Pons (tissue), 1 donor: ENCODE measurements at regions not wholly inside any gene's neighbourhood (a gene's known extent, or its start where the extent isn't known, plus 50 kb on each side); places are given as distances from the start of the nearest gene placed in this dataset.

Source experiments
- DNase-seq: peaks from one replicate; pipeline ENCODE4 v3.0.0-alpha.2; 2016; ENCODE audit warnings: low spot score

DNA sequence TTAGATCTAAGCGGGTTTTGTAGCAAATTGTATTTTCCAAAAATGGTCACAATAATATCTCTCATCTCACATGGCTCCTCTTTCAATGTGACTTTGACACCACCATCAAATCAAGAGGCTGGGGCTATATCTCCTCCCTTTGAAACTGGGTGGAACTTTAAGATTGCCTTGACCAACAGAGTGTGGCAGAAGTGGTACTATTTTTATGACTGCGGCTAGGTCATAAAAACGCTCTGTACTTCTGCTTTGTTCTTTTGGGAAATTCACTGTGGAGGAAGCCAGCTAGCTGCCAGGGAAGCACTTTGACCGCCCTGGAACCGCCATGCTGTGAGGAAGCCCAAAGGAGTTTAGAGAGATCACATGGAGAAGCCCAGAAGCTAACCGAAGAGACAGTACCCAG, 50.7 kb upstream of the ACOT11 start:
- DNase-seq = no peak

DNA sequence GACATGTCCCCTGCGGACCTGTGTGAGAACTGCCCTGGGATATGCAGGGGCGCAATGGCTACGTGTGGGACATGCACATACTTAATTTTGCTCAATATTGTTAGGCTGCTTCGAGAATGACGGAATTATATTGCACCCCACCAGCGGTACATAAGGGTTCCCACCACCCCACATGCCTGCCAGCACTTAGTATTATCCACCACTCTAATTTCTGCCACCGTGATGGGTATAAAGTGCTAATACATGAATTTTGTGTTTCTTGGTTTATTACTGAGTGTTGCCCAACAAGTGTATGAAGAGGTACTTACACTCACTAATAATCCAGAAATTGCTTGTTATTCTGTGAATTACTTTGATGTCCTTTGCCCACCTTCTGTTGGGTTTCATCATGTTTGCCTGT, 52.1 kb upstream of the ACOT11 start:
- DNase-seq = no peak

DNA sequence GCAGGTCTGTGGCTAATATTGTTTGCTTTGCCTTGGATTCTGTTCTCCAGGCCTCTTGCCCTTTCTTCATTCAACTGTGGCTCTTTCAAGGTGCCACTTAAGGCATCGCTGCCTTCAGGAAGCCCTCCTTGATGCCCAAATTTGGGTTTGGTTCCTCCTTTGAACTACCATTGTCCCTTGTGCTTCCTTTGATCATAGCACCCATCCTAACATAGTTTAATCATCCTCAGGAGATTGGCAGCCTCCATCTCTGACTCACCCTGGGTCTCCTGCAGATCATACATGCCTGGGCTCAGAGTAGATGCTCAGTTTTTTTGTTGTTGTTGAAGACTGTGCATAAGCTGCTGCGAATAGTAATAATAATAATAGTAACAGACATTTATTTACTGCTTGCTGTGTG, 54.4 kb upstream of the ACOT11 start:
- DNase-seq = no peak

DNA sequence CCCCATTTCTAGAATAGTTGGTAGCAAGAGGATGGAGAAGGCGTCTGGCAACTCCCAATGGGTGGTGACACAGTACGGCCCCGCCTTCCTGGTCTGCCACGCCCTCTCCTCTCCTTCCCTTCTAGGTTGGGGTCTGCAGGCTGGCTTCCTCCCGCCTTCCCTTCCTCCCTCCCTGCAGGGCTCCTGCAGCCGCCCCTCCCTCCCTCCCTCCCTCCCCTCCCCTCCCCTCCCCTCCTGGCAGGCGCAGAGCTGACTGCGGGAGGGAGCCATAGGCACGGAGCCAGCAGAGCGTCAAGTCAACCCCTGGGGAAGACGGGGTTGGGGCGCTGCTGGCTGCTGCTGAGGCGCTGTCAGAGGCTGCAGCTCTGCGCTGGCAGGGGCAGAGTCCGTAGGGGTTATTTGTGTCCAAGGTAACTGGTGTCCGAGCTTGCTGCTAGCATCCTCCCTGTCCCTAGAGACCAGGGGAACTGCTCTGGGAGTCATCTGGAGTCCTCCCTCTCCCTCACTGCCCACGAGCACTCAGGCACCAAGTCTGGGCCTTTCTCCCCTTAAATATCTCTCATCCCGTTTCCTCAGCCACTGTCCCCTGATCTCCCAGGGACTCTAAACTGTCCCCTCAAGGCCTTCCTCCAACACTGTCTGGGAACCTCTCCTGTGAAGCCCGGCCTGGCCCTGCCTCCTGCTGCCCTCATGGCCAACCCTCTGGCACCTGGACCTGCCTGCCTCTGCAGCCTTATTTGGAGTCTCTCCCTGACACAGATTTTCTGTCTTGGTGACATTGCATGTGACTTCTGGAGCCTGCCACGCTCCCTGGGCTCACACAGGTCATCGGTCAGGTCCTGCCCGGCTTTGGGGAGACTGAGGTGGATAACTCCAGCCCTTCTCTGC, 57.4 kb upstream of the ACOT11 start:
- DNase-seq = no peak

DNA sequence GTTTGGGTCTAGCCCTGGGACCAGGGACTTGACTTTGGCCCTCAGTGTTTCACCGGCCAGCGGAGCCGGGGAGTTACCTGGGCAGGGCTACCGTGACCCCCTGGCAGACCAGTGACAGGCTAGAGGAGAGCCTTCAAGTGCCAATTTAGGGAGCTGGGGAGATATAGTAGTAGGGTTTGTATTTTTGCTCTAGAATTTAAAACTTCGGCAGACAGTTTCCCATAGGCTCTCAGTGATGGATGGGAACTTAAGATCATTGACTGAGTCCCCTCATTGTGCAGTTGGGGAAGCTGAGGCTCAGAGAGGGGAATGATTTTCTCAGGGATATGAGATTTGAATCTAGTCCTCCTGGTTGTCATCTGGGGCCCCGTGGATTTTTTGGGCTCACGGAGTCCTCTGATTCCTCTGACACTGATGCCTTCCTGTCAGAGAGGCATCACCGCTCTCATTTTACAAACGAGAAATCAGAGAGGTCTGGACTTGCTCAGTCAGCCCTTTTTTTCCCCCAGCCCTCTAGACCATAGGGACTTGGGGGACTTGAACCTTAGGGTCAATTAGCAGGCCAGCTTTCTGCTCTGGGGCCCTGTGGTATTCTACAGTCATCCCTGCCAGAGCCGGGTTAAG, 58.3 kb upstream of the ACOT11 start:
- no peak for DNase-seq

DNA sequence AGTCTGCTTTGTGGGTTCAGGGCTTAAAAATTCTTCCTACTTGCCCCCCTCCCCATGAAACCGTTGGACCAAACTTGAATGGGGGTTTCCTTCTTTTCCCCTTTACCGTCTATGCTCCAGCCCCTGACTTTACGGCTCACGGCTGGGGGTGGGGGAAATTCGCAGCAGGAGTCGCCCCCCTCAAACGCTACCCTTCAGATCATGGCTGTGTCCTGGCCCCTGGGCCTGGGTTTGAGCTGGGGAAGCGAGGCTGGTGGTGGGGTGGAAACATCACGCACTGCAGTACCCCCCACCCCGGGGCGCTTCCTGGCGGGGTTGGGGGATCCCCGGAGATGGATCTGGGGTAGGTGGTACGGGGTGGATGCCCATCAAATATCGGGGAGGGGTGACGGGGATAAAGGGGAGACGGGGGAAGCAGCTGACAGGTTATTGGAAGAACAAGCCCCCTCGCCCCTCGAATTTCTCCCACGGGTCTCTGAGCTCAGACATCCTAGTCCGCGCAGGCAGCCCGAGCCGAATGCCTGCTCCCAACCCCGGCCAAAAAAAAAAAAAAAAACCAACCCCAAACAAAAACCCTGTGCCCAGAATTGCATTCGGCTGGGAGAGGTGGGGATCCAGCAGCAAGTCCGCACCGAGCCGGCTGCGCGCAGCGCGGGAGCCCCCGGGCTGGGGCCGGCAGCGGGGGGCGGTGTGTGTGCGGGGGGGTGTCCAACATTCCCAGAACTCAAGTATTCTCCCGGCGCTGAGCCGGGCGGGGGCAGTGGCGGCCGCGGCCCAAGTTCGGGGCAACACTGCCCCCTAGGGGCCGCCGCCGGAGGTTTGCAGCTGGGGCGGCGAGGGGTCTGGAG, 59.0 kb upstream of the ACOT11 start:
- peak; percentile 78 for DNase-seq

DNA sequence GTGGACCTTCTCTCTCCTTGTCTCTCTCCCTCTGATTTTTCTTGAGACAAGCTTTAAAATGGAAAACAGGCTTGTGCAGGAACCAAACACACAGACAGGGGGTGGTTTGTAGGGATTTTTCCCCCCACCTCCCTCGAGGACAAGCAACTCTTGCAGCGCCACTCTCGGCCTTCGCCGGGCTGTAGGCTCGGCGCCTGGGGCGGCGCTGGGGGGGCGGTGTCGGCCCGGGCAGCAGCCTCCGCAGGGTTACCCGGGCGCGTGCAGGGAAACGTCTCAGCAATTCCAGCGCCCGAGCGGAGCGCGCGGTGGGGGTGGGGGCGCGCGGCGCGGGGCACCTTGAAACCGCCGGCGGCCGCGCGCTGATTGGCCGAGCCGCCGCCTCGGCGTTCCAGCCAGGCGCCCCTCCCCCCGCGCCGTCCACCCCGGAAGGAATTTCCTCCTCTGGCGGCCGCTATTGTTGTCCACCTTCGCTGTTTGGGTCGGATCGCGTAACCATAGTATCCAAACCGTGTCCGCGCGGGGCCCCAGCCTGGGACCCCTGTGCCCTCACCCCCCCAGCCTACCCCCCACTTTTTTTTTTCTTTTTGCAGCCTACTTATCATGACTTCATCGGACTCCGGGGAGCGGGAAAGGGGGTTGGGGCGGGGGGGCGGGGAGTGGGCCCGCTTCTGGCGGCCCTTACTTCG, 59.8 kb upstream of the ACOT11 start:
- peak; percentile 80 for DNase-seq

DNA sequence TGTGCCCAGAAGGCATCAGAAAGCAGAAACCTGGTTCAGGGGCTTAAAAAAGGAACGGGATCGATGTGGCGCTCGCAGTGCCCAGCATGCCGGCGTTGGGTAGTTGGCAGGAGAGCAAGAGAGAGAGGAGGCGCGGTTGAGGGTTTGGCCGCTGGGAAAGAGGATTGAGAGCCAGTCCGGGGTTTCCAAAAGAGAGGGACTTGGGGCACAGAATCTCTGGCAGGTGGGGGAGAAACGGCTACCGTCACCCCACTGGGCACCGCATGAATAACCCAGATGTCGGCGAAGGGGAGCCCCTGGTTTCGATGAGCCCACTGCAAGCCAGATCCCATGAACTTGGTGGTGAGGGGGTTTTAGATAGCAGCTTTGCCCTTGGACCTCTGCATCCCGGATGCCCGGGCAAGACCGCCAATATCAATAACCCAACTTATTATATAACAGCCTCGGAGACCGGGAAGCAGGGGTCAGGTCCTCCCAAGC, 60.4 kb upstream of the ACOT11 start:
- DNase-seq = no peak

DNA sequence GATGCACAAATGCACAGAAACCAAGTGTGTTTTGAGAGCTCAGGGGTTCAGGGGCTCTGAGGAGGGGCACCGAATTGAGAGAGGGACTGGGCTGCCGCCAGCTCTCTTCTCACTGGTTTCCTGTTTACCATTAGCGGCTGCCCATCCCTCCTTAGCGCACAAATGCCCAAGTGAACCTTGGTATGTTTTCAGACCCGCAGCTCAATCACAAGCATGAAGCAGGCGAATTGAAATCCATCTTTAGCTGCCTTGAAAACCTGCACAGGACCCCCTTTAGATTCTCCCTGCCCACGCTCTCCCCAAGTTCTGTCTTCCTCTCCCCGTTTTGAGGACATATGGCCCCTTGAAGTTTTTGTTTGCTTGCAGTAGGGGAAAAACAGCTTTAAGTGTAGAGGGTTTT, 61.1 kb upstream of the ACOT11 start:
- no peak for DNase-seq

DNA sequence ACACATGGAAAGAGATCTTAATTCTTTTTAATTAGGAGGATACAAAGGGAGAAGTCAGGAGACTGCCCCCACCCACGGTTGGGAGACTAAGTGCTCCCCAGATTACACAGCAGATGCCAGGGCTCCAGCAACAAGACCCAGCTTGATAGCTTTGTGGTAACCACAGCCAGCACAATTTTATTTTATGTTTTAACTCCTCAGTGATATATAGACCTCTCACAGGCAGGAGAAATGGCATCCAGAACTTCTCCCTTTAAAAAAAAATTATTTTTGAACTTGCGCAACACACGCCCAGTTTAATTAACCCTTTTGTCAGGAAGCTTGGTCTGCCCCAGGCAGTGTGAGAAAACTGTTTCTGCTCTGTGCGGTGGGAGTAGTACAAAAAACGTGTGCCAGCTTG, 62.6 kb upstream of the ACOT11 start:
- DNase-seq = no peak

DNA sequence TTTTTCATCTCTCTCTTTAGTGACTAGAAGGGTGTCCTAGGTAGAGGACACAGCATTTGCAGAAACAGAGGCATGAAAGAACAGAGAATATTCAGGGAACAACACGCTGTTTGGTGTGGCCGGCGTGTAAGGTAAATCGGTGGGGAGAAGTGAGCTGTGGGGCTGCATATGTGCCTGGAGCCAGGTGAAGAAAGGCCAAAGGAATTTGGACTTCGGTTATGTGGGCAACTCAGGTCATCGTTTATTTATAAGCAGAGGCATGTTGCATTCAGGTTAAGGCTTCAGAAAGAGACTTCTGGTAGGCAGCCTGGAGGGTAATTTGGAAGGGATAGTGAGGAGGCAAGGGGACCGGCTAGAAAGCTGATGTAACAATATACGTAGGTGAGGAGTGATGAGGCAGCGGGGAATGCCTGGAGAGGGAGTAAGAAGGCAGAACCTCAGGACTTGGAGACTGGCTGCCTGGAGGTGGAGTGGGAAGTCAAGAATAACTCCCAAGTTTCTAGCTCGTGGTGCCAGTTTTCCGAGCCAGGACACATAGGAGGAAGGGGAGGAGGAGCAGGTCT, 64.1 kb upstream of the ACOT11 start:
- DNase-seq = no peak

DNA sequence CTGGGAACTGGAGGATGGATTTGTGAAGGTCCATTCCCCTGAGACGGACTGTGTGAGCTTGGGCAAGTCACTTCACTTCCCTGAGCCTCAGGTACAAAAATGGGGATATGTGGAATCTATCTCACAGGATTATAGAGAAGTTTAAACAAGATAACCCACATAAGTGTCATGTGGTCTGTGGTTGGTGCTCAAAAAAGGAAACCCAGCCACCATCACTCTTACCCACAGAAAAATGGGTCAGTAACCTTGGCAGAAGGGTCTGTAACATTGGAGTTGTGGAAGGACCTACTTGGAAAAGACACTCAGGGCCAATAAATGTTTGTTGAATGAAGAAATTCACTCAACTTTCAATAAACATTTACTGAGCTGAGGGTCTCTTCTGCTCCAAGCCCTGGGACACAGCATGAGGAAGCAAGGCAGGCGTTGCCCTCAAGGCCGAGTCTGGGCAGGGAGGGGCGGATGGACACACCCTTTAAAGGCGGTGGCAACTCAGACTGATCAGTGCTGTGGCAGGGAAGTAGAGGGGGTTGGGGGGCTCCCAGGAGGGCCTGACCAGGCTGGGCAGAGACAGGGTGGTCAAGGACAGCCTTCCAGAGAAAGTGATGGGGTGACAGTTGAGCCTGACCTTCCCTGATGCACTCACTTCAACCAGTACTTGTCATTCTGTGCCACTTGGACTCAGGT, 66.7 kb upstream of the ACOT11 start:
- DNase-seq = no peak

DNA sequence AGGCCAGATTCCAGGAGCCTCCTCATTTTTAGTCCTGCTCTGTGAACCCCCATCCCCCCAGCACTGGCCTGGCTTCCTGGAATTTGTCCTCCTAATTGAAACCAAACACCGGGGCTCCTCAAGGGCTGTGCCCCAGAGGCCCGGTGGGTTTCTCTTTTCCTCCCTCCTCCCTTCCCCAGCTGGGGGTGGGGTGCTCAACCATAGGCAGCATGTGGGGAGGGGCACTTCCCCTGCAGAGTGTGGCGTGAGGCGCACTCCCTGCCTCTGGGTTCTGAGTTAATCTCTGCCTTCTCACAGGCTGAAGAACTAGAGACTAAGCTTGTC, 67.5 kb upstream of the ACOT11 start:
- no peak for DNase-seq

DNA sequence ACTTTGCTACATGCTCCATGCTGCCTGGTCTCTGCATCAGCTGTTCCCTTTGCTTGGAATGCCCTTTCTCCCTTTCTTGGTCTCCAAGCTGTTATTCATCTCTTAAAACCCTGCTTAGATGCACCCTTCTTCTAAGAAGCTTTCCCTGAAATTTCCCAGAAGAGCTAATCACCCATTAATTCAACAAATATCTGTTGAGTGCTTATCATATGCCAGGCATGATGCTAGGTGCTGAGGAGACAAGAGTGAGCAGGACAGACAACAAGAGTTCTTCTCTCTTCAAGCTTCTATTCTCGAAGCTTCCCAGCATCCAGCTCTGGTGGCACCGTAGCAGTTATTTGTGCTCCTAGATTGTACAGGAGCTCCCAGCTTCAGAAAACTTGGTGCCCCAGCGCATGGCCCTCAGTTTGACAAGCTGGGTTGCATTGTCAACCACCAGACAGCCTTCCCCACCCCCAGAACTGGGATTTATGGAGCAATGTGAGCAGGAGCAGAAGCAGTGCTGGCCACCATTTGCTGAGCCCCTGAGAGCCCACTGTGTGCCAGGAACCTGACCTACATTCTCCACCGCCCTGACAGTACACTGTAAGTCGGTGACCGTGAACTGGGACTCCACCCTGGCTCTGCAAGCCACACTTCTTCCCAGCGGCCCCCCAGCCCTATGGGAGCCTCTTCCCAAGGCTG, 68.0 kb upstream of the ACOT11 start:
- DNase-seq = no peak

DNA sequence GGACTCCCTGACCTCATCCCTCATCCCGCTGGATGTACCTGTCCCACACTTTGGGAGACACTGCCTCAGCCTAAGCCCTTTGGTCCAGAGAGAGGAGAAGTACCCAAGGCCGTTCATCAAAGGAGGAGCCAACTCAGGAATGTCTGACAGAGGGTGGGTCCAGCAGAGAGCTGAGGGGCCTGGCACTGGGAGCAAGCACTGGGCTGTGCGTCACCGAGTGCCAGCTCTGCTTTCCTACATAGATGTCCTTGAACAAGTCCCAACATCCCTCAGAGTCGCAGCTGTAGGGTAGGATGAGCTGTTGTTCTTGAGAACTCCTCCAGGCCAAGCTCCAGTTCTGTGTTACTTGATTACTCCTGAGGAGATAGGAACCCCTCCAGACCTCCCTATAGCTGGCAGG, 68.8 kb upstream of the ACOT11 start:
- no peak for DNase-seq

DNA sequence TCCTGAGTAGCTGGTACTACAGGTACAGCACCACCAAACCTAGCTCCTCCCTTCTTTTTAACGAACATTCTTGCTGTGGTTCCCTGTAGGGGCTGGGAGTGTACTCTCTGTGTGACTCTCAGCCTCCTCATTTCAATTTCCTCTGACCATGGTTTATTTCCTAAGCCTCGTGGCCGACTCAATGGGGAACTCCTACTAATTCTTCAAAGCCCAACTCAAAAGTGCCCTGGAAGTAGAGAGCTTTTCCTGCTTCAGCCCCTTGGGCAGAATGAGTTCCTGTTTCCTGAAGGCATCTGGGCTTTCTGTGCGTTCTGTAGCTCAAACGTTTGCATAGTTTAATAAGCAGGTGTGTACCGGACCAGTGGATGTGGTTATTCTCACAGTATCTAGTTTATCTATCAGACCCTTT, 70.9 kb upstream of the ACOT11 start:
- no peak for DNase-seq

DNA sequence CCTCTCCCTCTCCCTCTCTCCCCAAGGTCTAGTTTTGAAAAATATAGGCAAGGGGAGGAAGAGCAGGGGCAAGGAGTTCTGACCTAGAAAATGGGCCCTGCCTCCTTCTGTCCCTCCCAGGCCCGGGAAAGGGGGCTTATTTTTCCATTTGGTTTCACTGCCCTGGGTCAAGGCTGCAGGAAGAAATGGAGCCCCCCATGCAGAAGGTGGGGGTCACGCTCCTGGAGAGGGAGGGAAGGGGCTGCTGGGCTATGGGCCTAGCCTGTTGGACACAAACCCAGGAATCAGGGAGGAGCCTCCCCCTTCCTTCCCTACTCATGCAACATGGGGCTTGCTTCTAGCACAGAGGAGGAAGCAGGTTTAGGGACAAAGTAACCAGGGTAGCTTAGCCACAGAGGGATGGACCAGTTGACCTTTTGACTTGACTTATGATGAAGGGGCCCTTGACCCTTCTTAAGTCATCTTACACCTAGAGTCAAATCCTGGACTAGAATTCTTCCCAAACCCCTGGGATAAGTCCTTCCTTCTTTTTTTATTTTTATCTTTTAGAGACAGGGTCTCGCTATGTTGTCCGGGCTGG, 70.4 kb upstream of the SSBP3 start:
- DNase-seq = no peak

DNA sequence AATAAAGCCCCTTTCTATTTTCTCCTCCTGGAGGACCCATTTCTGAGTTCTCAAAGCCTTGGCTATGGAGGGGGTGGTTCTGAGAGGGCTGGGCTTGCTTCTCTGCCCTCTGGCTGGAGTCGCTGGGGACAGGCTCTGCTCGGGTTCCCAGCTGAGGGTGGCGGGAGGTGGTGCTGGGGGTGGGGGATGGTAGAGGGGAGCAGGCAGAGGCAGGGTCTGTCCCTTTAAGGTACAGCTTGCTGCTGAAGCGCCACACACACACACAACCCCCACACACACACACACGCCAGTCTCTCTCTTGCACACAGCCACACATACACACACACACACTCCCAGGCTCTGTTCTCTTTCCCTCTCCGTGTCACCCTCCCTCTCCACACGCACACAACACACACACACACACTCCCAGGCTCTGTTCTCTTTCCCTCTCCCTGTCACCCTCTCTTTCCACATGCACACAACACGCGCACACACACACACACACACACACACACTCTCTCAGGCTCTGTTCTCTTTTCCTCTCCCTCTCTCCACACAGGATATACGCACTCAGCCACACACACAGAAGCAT, 69.8 kb upstream of the SSBP3 start:
- no peak for DNase-seq

DNA sequence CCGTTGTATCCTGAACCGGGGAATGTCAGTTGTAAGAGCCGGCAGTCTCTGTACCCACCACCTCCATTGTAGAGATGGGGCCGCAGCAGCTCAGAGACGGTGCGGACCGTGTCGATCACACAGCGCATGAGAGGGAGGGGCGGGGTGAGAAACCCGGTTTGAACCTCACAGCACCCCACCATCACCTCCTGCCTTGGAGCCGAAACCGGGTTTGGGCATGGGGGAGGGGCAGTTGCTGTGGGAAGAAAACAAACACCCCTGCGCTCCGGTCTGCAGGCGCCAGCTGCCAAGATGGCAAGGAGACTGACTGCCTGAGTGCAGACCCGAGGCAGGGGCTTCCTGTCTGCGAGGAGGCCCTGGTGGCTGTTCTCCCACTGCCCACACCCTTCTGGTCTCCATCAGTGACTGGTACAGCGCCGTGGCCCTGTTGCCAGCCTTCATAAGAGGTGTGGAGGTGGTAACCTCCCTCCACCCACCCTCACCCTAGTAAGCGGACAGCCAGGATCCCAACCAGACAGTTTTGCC, 69.2 kb upstream of the SSBP3 start:
- DNase-seq = no peak
